H4 (cell line): ENCODE measurements at regions not wholly inside any gene's neighbourhood (a gene's known extent, or its start where the extent isn't known, plus 50 kb on each side); places are given as distances from the start of the nearest gene placed in this dataset.

Experiments
- DNase-seq: peaks from one replicate; pipeline ENCODE4 v3.0.0-alpha.2; 2015; ENCODE audit warnings: low spot score

GRCh38 chr13:99646866-99647595, 145.8 kb downstream of the TM9SF2 start:
- no peak for DNase-seq

- DNase-seq = no peak
These were observed 141.6 kb downstream of the TM9SF2 start for GRCh38 chr13:99642841-99643240.

GRCh38 chr13:99642006-99642405, 140.7 kb downstream of the TM9SF2 start:
- DNase-seq = no peak

GRCh38 chr13:99640260-99640659, 139.0 kb downstream of the TM9SF2 start:
- DNase-seq = no peak

GRCh38 chr13:99639126-99639525, 137.9 kb downstream of the TM9SF2 start:
- no peak for DNase-seq

GRCh38 chr13:99636728-99637353, 135.6 kb downstream of the TM9SF2 start:
- no peak for DNase-seq

- DNase-seq = no peak
These were observed 135.0 kb downstream of the TM9SF2 start for GRCh38 chr13:99636306-99636705.

- no peak for DNase-seq
These were observed 133.4 kb downstream of the TM9SF2 start for GRCh38 chr13:99634672-99635071.

- no peak for DNase-seq
These were observed 129.1 kb downstream of the TM9SF2 start for GRCh38 chr13:99630269-99630898.

GRCh38 chr13:99629641-99630040, 128.4 kb downstream of the TM9SF2 start:
- DNase-seq = no peak

GRCh38 chr13:99628442-99628841, 127.2 kb downstream of the TM9SF2 start:
- no peak for DNase-seq

- peak; percentile 8 for DNase-seq
These were observed 125.3 kb downstream of the TM9SF2 start for GRCh38 chr13:99626461-99627082.

- DNase-seq = no peak
These were observed 123.8 kb downstream of the TM9SF2 start for GRCh38 chr13:99624936-99625540.

- DNase-seq = no peak
These were observed 119.5 kb downstream of the TM9SF2 start for GRCh38 chr13:99620806-99621205.

- DNase-seq = no peak
These were observed 117.9 kb downstream of the TM9SF2 start for GRCh38 chr13:99619207-99619606.

GRCh38 chr13:99617474-99618255, 116.4 kb downstream of the TM9SF2 start:
- DNase-seq = peak; percentile 7

- DNase-seq = peak; percentile 21
These were observed 113.2 kb downstream of the TM9SF2 start for GRCh38 chr13:99614465-99614885.
